Activated T-helper 1 cell treated with anti-CD3 and anti-CD28 coated beads, Interleukin-12 subunit alpha, Interleukin-12 subunit beta, Interleukin-2, Interleukin-4 antibody, amounts not matched to agents 30 ng/mL and 10 ng/mL and 1 ng/mL, durations not matched to agents 14 hours and 24 hours and 36 hours (primary cell): ENCODE measurements at regions not wholly inside any gene's neighbourhood (a gene's known extent, or its start where the extent isn't known, plus 50 kb on each side); places are given as distances from the start of the nearest gene placed in this dataset.

Source experiments
- DNase-seq: peaks from one replicate; pipeline ENCODE4 v3.0.0; 2021; ENCODE audit warnings: low spot score
- H3K27ac Mint-ChIP-seq: one replicate; pipeline ENCODE4 v1.8.0; 2021; ENCODE audit warnings: mild to moderate bottlenecking, mixed read lengths
- H3K27me3 Mint-ChIP-seq: one replicate; pipeline ENCODE4 v1.8.0; 2022; ENCODE audit warnings: mild to moderate bottlenecking, moderate library complexity, mixed read lengths; ENCODE audit not compliant: insufficient read depth
- H3K36me3 Mint-ChIP-seq: one replicate; pipeline ENCODE4 v1.8.0; 2021; ENCODE audit warnings: low read depth, mixed read lengths
- H3K4me1 Mint-ChIP-seq: one replicate; pipeline ENCODE4 v1.8.0; 2021; ENCODE audit warnings: low read depth, mixed read lengths
- H3K4me3 Mint-ChIP-seq: one replicate; pipeline ENCODE4 v1.8.0; 2021; ENCODE audit warnings: mild to moderate bottlenecking, moderate library complexity, mixed read lengths
- H3K9me3 Mint-ChIP-seq: one replicate; pipeline ENCODE4 v1.8.0; 2021; ENCODE audit warnings: mixed read lengths
- intact Hi-C: fragments of 100-400 bp; cut with micrococcal nuclease; formaldehyde crosslinking; loops from one replicate; pipeline ENCODE4 v1.15.1; 2024

DNA sequence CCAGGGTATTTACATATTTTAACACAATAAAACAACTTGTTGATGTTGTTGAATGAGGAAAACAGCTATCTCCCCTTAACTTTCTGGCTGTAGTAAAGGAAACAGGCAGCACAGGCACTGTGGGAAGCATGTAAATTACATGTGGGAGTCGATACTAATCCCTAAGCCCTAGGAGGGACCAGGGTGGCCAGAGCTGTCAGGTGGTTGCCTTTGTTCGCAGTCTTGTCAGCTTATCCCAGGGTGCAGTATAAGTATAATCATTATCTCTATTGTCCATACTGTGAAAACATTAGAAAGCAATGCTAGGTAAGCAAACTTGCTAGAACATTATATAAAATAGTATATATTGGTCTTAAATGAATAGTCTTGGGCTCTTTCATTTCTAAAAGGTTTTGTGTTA lies 125.6 kb upstream of the RPS23 start:
- H3K4me1 Mint-ChIP-seq = no peaks in the 10 kb centered on the region
- intact Hi-C loops = no loop called here

DNA sequence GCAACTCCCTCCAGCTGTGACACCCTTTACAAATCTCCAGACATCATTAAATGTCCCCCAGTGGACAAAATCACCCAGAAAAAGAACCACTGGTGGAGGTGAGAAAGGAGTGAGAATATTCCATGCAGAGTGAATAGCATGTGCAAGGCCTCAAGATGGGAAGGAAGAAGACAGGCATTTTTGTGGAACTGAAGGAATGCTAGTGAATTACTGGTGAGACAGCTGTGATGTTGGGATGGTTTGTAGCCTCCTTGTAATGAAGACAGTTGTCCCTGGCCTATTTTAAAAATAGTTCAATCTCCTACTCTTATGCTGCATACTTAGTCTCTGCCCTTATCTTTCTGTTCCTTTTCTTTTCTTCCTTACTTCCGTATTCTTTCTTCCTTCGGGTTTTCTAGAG lies 124.9 kb upstream of the RPS23 start:
- H3K27ac Mint-ChIP-seq = no peak overlapping the region
- H3K9me3 Mint-ChIP-seq = peaks cover 31% of the 10 kb centered on the region
- intact Hi-C loops = no loop called here
- peaks cover 1% of the 10 kb centered on the region for H3K27me3 Mint-ChIP-seq
- peaks cover 2% of the 10 kb centered on the region for H3K36me3 Mint-ChIP-seq
- DNase-seq = no peak
- no peak overlapping the region for H3K4me3 Mint-ChIP-seq
- H3K4me1 Mint-ChIP-seq = no peaks in the 10 kb centered on the region

More for the DNA sequence above, 125.6 kb upstream of the RPS23 start:
- no peak overlapping the region for H3K27ac Mint-ChIP-seq
- H3K4me3 Mint-ChIP-seq = no peak overlapping the region
- H3K27me3 Mint-ChIP-seq = peaks cover 1% of the 10 kb centered on the region
- H3K9me3 Mint-ChIP-seq = peaks cover 31% of the 10 kb centered on the region
- peaks cover 2% of the 10 kb centered on the region for H3K36me3 Mint-ChIP-seq
- no peak for DNase-seq

DNA sequence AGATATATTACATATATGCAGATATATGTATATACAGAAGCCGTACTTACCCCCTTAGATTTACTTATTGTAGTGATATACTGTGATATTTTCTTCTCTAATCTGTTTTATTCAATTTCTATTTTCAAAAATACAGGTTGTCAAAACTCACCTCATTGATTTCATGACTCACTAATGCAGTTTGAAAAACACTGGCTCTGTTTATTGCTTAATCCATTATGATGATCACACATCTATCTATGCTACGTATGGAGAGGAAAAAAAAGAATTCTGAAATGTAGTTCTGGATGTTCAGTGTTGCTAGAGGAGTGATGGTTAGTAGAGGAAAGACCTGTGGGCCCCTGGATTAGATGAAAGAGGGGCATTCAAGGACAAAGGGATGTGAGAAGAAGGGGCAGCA lies 121.0 kb upstream of the RPS23 start:
- Mint-ChIP-seq H3K36me3 (peaks cover 2% of the 10 kb centered on the region), H3K27ac (no peak overlapping the region), H3K4me3 (no peak overlapping the region), H3K27me3 (peaks cover 1% of the 10 kb centered on the region), H3K4me1 (no peaks in the 10 kb centered on the region), H3K9me3 (peaks cover 13% of the 10 kb centered on the region)
- intact Hi-C loops = no loop called here
- no peak for DNase-seq

DNA sequence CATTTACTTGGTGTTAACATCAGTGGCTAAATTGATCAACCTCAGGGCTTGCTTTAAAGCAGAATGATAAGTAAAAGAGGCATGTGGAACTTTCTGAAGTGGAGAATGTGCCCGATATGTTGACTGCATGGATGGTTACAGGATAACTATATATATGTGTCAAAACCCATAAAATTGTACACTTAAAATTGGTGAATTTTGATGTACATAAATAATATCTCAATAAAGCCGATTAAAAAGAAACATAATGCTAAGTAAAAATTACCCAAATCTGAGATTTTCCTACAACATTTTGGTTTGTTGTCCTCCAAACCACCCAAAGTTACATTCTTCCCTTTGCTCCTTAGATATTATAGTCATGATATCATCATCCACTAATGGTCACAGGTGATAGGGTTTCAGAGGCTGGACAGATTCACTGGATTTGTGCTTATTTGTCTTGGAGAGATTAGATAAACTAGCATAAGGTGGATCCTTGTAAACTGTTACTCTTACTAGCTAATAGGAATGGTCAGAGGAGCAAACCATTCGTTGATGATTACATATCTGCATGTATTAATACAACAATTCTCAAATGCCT lies 119.7 kb upstream of the RPS23 start:
- Mint-ChIP-seq H3K9me3 (peaks cover 11% of the 10 kb centered on the region), H3K27me3 (peaks cover 1% of the 10 kb centered on the region), H3K36me3 (peaks cover 2% of the 10 kb centered on the region), H3K4me1 (no peaks in the 10 kb centered on the region), H3K4me3 (no peak overlapping the region), H3K27ac (no peak overlapping the region)
- no peak for DNase-seq
- intact Hi-C loops = no loop called here

DNA sequence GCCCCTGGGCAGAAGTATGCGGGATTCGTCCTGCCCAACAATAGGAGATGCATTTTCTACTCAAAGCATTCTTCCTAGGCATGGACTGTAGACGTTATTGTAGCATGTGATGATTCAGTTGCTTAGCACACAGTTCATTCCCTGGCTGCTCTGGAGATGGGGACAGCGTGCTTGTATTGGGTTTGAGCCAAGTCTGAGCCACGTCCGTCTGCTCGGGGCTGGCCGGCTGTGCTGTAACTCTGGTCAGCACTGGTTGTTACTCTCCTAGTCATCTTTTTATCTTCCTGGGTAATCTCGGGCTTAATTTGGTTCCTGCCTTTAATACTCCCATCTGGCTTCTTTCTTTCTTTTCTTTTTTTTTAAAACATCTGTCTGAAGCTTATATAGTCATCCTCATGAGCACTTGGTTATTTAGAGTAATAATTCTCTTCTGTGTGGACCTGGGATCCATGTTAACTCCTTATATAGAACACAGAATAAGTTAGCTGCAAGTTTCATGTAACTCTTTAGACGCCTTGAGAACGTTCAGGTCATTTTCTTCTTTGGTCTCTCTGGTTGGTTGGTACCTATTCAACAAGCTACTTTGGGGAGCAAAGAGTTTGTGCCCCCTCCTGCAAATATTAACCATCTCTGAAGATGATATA lies 118.8 kb upstream of the RPS23 start:
- intact Hi-C loops = no loop called here
- no peak for DNase-seq
- Mint-ChIP-seq H3K27ac (no peak overlapping the region), H3K4me3 (no peak overlapping the region), H3K9me3 (peaks cover 7% of the 10 kb centered on the region), H3K36me3 (peaks cover 5% of the 10 kb centered on the region), H3K4me1 (no peaks in the 10 kb centered on the region), H3K27me3 (peaks cover 1% of the 10 kb centered on the region)

DNA sequence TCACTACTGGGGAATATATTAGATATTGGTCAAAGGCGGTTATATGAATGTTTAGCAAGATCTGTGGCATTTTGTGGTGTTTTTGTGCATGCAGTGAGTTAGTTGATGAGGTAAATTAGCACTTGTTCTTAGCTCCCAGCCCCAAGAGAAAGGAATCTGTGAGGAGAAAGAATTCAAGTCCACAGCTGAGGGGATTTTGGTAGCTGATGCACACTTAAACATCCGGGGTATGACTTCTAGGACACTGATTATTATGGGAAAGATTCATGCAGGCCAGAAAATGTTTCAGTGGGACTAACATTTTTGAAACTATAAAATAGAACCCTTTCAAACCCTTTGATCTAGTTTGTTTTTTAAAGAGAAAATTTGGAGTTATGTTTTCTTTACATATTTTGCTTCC lies 118.2 kb upstream of the RPS23 start:
- peaks cover 7% of the 10 kb centered on the region for H3K36me3 Mint-ChIP-seq
- intact Hi-C loops = no loop called here
- no peak overlapping the region for H3K4me3 Mint-ChIP-seq
- no peak overlapping the region for H3K27ac Mint-ChIP-seq
- H3K4me1 Mint-ChIP-seq = no peaks in the 10 kb centered on the region
- peaks cover 1% of the 10 kb centered on the region for H3K27me3 Mint-ChIP-seq
- H3K9me3 Mint-ChIP-seq = peaks cover 8% of the 10 kb centered on the region
- DNase-seq = no peak

DNA sequence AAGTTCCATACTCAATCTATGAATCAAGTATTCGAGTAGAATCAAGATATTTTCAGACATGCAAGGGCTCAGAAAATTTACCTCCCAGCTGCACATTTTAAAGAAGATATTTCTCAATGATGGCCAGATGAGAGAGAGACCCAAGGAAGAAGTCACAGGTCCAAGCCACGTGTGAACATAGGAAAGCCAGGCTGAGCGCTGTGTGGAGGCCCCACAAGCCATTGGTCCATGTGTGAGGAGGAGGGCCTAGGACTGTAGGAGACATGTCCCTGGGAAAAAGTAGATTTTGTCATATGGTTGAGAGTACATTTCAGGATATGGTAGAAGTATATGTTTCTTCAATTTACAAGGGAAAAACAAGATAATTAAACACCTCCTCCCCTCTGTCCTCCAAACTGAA lies 115.8 kb upstream of the RPS23 start:
- Mint-ChIP-seq H3K27ac (no peak overlapping the region), H3K4me1 (peaks cover 12% of the 10 kb centered on the region), H3K9me3 (peaks cover 8% of the 10 kb centered on the region), H3K4me3 (no peak overlapping the region), H3K27me3 (no peaks in the 10 kb centered on the region), H3K36me3 (peaks cover 7% of the 10 kb centered on the region)
- DNase-seq = no peak
- intact Hi-C loops = no loop called here

DNA sequence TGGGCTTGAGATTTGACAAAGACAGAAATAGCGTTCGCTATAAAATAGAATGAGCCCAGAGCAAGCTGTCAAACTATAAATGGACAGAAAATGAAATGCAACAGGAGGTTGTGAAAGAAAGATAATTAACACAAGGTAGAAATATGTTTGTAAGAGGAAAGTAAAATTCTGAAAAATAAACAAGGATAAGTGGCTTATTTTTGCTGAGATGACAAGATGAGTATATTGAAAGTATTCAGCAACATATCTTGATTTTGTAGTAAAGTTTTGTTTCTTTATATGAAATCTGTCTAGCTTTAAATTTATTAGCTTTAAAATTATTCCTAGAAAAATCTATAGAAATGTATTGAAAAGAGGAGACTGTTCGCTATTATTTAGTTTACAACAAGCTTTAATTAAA lies 111.9 kb upstream of the RPS23 start:
- no peak overlapping the region for H3K4me3 Mint-ChIP-seq
- H3K27ac Mint-ChIP-seq = no peak overlapping the region
- H3K4me1 Mint-ChIP-seq = peaks cover 34% of the 10 kb centered on the region
- no peak for DNase-seq
- H3K36me3 Mint-ChIP-seq = peaks cover 15% of the 10 kb centered on the region
- intact Hi-C loops = no loop called here
- no peaks in the 10 kb centered on the region for H3K27me3 Mint-ChIP-seq
- peaks cover 11% of the 10 kb centered on the region for H3K9me3 Mint-ChIP-seq

DNA sequence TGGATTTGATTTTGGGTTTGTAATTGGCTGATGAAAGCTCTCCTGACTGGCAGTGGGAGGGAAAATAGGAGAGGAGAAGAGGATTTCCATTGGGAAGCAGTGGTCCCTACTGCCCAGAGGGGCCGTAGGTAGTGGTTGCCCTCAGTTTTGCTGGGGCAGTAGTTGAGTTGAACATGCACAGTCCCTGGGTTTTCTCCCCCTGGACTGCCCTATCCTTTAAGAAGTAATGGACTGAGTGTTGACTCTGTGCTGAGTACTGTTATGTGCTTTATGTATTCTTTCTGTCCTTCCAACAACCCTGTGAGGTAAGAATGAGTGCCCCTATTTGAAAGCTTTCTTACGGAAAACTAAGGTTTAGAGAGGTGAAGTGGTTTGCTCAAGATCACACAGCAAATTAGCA lies 111.2 kb upstream of the RPS23 start:
- H3K4me3 Mint-ChIP-seq = peak overlapping the region; percentile 34

DNA sequence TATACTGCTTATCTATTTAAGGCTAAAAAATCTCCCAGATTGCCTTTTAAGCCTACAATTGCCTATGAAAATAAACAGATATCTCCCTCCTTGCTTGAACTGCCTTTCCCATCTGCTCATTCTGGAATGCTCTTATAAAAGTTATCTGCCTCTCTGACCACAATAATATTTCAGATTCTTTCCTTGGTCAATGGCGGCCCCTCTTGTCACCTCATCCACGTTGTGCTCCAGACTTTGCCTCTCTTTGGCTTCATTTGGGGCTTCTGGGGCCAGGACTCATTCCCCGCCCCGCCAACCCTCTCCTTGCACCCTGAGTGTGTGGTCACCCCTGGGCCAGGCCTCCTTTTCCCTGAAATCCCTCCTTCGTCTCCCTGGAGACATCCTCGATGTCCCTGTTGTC lies 110.0 kb upstream of the RPS23 start:
- H3K27ac Mint-ChIP-seq = peak overlapping the region; percentile 89
- no peak for DNase-seq
- peaks cover 19% of the 10 kb centered on the region for H3K36me3 Mint-ChIP-seq
- H3K4me3 Mint-ChIP-seq = no peak overlapping the region
- intact Hi-C loops = loop anchor here (2.0 kb wide), 1 partner anchor 23 kb away; no protein-coding TSS in a partner anchor
- H3K27me3 Mint-ChIP-seq = no peaks in the 10 kb centered on the region
- peaks cover 11% of the 10 kb centered on the region for H3K9me3 Mint-ChIP-seq
- peaks cover 41% of the 10 kb centered on the region for H3K4me1 Mint-ChIP-seq

More for the DNA sequence above, 111.2 kb upstream of the RPS23 start:
- peaks cover 41% of the 10 kb centered on the region for H3K4me1 Mint-ChIP-seq
- H3K36me3 Mint-ChIP-seq = peaks cover 15% of the 10 kb centered on the region
- intact Hi-C loops = loop anchor here (1.0 to 2.0 kb wide), 2 partner anchors 15 to 25 kb away; no protein-coding TSS in a partner anchor
- peaks cover 11% of the 10 kb centered on the region for H3K9me3 Mint-ChIP-seq
- H3K27me3 Mint-ChIP-seq = no peaks in the 10 kb centered on the region
- no peak for DNase-seq
- H3K27ac Mint-ChIP-seq = peak overlapping the region; percentile 89

DNA sequence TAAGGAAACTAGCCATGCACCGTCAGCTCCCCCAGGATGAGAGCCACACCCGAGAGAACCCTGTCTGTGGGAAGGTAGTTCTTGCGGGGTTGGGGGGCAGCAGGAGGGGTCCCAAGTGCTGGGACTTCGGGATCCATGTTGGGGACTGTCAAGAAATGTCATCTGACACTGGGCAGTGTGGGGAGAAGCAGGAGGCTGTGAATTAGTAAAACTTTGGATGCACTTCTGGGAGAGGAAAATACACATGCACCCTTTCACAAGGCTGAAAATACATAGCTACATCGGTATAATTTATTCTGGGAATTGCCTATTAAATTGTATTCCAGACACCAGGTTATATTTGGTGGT lies 109.6 kb upstream of the RPS23 start:
- peaks cover 41% of the 10 kb centered on the region for H3K4me1 Mint-ChIP-seq
- H3K27me3 Mint-ChIP-seq = no peaks in the 10 kb centered on the region
- intact Hi-C loops = loop anchor here (2.0 kb wide), 1 partner anchor 23 kb away; no protein-coding TSS in a partner anchor
- no peak overlapping the region for H3K4me3 Mint-ChIP-seq
- no peak overlapping the region for H3K27ac Mint-ChIP-seq
- peaks cover 22% of the 10 kb centered on the region for H3K36me3 Mint-ChIP-seq
- peaks cover 11% of the 10 kb centered on the region for H3K9me3 Mint-ChIP-seq
- no peak for DNase-seq

DNA sequence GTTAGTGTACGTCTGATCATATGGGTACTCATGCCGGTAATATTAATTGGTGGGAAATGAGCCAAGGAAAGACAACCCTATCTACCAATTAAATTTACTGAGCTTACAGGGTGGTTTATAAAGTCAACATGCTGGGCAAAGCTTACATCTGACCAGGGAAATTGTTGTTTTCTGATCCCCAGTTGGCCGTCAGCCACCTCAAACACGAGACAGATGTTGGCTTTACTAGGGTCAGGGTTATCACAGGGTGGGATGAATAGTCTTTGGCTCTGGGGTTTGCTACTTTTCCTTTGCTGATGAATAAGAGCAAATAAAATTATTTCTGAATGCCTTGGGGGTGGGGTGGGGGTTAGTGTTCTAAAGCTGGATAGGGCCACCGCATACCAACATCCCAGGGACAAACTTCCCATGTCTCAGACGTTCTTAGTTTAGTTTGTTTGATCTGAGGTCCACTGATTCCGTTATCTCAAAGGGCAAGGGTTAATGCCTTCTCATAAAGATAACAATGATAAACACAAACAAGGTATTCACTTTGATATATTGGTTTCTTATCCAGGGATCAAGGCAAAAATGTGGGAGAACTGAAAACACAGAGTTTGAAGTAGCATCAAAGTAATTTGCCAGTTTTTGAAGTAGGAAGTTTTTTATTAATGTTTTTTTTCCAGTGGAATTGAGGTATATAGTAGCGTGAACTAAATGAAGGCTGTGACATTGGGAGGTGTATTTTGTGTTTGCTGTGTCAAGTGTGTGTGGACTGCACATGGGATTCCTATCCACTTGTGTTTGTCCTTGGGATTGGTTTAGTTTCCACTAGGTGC lies 109.1 kb upstream of the RPS23 start:
- H3K27me3 Mint-ChIP-seq = no peaks in the 10 kb centered on the region
- H3K36me3 Mint-ChIP-seq = peaks cover 20% of the 10 kb centered on the region
- no peak overlapping the region for H3K4me3 Mint-ChIP-seq
- DNase-seq = no peak
- no peak overlapping the region for H3K27ac Mint-ChIP-seq
- H3K9me3 Mint-ChIP-seq = peaks cover 11% of the 10 kb centered on the region
- peaks cover 41% of the 10 kb centered on the region for H3K4me1 Mint-ChIP-seq
- intact Hi-C loops = no loop called here

DNA sequence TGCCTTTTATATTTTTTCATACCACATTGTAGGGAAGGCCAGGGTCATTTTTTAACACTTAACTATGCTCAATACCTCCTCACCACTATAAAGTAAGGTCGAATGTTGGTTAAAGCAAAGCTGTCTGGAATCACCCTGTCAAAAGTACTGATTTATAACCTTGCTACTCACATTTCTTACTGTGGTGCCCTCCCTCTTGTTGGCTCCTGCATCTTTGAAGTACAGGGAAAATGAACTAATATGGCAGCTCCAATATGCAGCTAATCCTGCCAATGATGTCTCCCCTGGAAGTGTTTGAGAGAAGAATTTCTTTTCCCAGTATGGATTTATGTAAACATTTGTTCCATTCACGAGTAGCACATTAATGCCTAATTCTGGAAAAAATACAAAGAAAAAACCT lies 108.4 kb upstream of the RPS23 start:
- no peak for DNase-seq
- peaks cover 17% of the 10 kb centered on the region for H3K36me3 Mint-ChIP-seq
- intact Hi-C loops = no loop called here
- no peak overlapping the region for H3K4me3 Mint-ChIP-seq
- no peak overlapping the region for H3K27ac Mint-ChIP-seq
- no peaks in the 10 kb centered on the region for H3K27me3 Mint-ChIP-seq
- H3K4me1 Mint-ChIP-seq = peaks cover 41% of the 10 kb centered on the region
- peaks cover 11% of the 10 kb centered on the region for H3K9me3 Mint-ChIP-seq
